ENCODE measurements at regions not wholly inside any gene's neighbourhood (a gene's known extent, or its start where the extent isn't known, plus 50 kb on each side); places are given as distances from the start of the nearest gene placed in this dataset.
"Not testable (repeated sequence)": the region's sequence is repeated elsewhere in the genome, so short reads cannot be mapped to it uniquely, and the experiment has no call there.

DNA sequence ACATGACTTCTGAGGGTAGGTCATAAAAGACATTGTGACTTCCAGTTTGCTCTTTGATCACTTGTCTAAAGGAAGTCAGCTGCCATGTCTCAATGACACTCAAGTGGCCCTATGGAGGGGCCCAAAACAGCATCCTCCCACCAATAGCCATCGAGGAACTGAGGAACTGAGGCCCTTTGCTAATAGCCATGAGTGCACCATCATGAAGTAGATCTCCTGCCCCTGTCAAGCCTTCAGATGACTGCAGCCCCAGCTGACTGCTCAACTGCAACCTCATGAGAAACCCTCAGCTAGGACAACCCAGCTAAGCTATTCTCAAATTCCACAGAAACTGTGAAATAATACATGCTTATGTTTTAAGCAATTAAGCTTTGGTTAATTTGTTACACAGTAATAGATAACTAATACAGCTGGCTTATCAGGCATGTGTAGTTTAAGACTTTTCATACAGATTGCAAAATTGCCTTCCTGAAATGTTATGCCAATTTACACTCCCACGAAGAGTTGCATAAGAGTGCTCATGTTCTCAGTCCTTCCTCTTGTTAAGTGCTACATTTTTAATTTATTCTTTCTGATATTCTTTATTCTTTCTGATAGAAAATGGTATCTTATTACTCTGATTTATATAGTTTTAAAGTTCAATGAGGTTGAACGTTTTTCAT, 105.6 kb upstream of the NDUFV2 start:
- H3K36me3 Mint-ChIP-seq, result no peaks in the 10 kb centered on the region
- H3K4me1 Mint-ChIP-seq, result no peaks in the 10 kb centered on the region
- no peak overlapping the region for H3K4me3 Mint-ChIP-seq
- DNase-seq (no peak), ATAC-seq (ENCODE audit: low read depth in 2 of 2) (no peak)
- H3K9me3 Mint-ChIP-seq, result peaks cover 0 to 12% (median 3%) of the 10 kb centered on the region in 7 donors
- no peak overlapping the region for H3K27ac Mint-ChIP-seq
- H3K27me3 Mint-ChIP-seq, result peaks cover 2 to 42% (median 36%) of the 10 kb centered on the region in 3 donors

DNA sequence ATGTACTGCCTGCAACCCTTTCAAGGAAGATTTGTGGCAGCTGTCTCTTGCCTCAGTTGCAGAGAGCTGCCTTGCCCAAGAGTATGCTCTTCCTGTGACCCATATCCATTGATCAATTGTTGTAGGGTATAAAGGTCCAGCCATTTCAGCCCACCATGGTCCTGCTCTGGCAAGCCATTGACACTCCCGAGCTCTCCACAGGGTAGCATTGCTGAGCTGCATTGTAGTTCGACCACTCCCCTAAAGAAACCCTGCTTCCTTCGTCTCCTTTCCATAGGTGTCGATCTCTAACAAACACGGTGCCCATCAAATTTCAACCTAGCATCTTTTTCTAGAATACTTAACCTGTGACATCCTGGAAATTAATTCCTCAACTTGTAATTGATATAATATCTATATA, 104.9 kb upstream of the NDUFV2 start:
- Mint-ChIP-seq H3K36me3 (peaks cover 0 to 6% of the 10 kb centered on the region in 2 donors), H3K4me1 (no peaks in the 10 kb centered on the region), H3K27me3 (peaks cover 10 to 47% (median 42%) of the 10 kb centered on the region in 3 donors), H3K4me3 (no peak overlapping the region), H3K9me3 (peaks cover 3 to 13% (median 10%) of the 10 kb centered on the region in 7 donors), H3K27ac (no peak overlapping the region)
- DNase-seq (no peak), ATAC-seq (ENCODE audit: low read depth in 2 of 2) (no peak)

DNA sequence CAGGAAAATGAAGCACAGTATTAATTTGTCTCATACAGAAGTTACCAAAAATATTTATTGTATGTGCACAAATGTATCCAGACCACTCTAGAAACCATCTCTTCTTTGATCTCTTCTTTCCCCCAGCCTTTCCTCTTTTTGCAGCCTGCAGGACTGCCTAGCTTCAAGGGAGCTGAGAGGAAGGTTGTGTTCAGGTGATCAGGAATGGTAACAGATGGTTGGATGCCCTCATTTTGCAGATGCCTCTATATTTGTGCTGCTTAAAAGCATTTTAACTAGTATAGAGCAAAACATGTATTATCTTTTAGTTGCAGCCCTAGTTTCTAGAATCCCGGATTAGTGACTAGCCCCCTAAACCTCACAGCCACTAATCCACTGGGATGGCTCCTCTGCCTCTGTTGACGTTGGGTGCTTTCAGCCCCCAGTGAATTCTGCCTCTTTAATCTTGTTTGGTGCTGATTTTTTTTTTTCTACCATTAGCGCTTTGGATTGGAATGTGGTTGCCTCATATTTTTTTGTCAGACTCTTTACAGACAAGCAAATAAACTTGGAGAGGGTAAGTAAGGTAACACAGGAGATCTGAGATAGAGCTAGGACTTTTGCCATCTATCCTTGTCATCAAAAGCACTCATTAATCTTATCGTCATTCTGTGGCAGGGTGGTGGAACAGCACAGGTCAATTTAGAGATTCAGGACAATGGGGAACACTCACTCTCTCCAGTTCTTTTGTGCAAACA, 103.8 kb upstream of the NDUFV2 start:
- peaks cover 6 to 22% (median 16%) of the 10 kb centered on the region in 7 donors for H3K9me3 Mint-ChIP-seq
- H3K4me1 Mint-ChIP-seq, result no peaks in the 10 kb centered on the region
- ATAC-seq (ENCODE audit: low read depth in 2 of 2), result no peak
- peaks cover 10 to 55% (median 52%) of the 10 kb centered on the region in 3 donors for H3K27me3 Mint-ChIP-seq
- no peak overlapping the region for H3K4me3 Mint-ChIP-seq
- H3K27ac Mint-ChIP-seq, result no peak overlapping the region
- H3K36me3 Mint-ChIP-seq, result peaks cover 7 to 16% of the 10 kb centered on the region in 2 donors
- DNase-seq, result no peak

DNA sequence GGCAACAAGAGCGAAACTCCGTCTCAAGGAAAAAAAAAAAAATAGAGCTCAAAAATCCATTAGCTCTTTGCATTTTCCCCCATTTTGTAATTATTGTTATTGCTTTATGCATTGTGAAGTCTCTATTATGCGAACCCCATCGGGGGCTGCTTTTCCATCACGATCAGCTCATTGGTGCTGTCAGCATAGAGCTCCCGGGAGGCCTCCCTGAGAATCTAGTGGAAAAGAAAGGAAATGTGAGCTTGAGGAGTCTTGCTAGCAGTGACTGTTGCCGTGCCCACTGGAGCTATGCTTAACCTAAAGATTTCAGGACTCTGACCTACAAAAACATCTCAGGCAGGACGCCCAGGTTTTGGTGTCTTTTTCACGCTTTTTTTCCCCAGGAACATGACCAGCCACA, 102.6 kb upstream of the NDUFV2 start:
- Mint-ChIP-seq H3K36me3 (peaks cover 9 to 16% of the 10 kb centered on the region in 2 donors), H3K27ac (no peak overlapping the region), H3K4me1 (no peaks in the 10 kb centered on the region), H3K4me3 (no peak overlapping the region), H3K27me3 (peaks cover 10 to 52% (median 51%) of the 10 kb centered on the region in 3 donors), H3K9me3 (peaks cover 6 to 27% (median 18%) of the 10 kb centered on the region in 7 donors)
- DNase-seq (no peak), ATAC-seq (ENCODE audit: low read depth in 2 of 2) (no peak)

DNA sequence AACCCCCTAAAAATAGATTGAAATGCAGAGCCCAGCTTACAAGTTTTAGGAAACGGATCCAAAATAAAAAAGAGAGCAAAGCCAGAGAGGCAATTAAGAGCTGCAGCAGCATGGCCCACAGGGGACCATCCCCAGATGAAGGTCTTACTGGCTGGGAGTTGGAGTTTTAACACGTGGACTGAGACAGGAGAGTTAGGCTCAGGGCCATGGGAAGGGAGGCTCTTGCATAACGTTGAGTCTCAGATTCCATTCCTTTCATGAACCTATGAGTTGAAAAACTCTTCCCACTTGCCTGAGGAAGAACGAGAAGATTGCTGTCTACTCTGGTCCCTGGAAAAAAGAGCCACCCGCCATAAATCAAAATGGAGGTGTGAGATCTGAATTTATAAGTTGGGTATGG, 101.8 kb upstream of the NDUFV2 start:
- Mint-ChIP-seq H3K9me3 (peaks cover 6 to 27% (median 18%) of the 10 kb centered on the region in 7 donors), H3K4me3 (no peak overlapping the region), H3K27ac (no peak overlapping the region), H3K36me3 (peaks cover 9 to 16% of the 10 kb centered on the region in 2 donors), H3K4me1 (no peaks in the 10 kb centered on the region), H3K27me3 (peaks cover 10 to 57% (median 52%) of the 10 kb centered on the region in 3 donors)
- ATAC-seq (ENCODE audit: low read depth in 2 of 2), result no peak
- DNase-seq, result no peak

DNA sequence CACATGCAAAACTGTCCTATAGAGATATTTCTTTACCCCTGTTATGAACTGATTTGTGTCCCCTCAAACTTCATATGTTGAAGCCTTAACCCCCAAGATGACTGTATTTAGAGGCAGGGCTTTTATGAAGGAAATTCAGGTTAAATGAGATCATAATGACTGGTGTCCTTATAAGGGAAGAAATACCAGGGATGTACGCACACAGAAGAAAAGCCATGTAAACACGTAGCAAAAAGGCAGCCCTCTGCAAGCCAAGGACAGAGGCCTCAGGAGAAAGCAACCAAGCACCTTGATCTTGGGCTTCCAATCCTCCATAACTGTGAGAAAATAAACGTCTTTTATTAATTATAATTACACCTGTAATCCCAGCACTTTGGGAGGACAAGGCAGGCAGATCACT, 101.3 kb upstream of the NDUFV2 start:
- H3K4me1 Mint-ChIP-seq, result no peaks in the 10 kb centered on the region
- DNase-seq (no peak), ATAC-seq (ENCODE audit: low read depth in 2 of 2) (no peak)
- H3K36me3 Mint-ChIP-seq, result peaks cover 9 to 16% of the 10 kb centered on the region in 2 donors
- H3K9me3 Mint-ChIP-seq, result peaks cover 6 to 24% (median 18%) of the 10 kb centered on the region in 7 donors
- no peak overlapping the region for H3K27ac Mint-ChIP-seq
- no peak overlapping the region for H3K4me3 Mint-ChIP-seq
- peaks cover 10 to 59% (median 52%) of the 10 kb centered on the region in 3 donors for H3K27me3 Mint-ChIP-seq

DNA sequence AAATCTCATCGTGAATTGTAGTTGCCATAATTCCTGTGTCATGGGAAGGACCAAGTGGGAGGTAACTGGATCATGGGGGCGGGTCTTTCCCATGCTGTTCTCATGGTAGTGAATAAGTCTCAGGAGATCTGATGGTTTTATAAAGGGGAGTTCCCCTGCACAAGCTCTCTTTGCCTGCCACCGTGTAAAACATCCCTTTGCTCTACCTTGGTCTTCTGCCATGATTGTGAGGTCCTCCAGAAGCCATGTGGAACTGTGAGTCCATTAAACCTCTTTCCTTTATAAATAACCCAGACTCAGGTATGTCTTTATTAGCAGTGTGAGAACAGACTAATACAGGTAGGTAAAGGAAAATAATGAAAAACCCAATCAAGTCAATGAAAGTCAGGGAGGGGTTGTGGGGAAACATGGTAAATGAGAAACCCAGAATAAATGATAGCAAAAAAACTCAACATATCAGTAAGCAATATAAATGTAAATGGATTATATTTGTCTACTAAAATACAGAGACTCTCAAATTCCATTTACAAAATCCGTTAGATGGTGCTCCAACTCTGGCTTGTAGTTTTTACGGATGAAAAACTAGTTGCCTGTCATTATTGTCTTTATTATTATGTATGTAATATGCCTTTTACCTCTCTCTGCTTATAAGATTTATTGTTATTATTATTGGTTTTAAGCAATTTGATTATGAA, 98.9 kb upstream of the NDUFV2 start:
- ATAC-seq (ENCODE audit: low read depth in 2 of 2) (no peak), DNase-seq (no peak)
- Mint-ChIP-seq H3K4me1 (no peaks in the 10 kb centered on the region), H3K9me3 (peaks cover 3 to 22% (median 14%) of the 10 kb centered on the region in 7 donors), H3K27me3 (peaks cover 10 to 43% (median 43%) of the 10 kb centered on the region in 3 donors), H3K4me3 (no peak overlapping the region), H3K36me3 (peaks cover 9 to 16% of the 10 kb centered on the region in 2 donors), H3K27ac (peak overlapping the region in 1 of 6 donors; percentile 72)

DNA sequence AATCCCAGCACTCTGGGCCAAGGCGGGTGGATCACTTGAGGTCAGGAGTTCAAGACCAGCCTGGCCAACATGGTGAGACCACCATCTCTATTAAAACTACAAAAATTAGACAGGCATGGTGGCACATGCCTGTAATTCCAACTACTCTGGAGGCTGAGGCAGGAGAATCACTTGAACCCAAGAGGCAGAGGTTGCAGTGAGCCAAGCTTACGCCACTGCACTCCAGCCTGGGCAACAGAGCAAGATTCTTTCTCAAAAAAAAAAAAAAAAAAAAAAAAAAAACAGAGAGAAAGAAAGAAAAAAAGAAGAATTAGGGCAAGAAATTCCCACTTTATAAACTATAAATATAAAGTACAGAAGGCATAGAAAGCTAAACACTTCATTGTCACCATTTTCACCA, 98.2 kb upstream of the NDUFV2 start:
- H3K27ac Mint-ChIP-seq; ATAC-seq (ENCODE audit: low read depth in 2 of 2); DNase-seq; H3K4me1 Mint-ChIP-seq; H3K4me3 Mint-ChIP-seq: not testable (repeated sequence)
- peaks cover 9 to 16% of the 10 kb centered on the region in 2 donors for H3K36me3 Mint-ChIP-seq
- peaks cover 3 to 22% (median 14%) of the 10 kb centered on the region in 7 donors for H3K9me3 Mint-ChIP-seq
- peaks cover 10 to 36% (median 35%) of the 10 kb centered on the region in 3 donors for H3K27me3 Mint-ChIP-seq

DNA sequence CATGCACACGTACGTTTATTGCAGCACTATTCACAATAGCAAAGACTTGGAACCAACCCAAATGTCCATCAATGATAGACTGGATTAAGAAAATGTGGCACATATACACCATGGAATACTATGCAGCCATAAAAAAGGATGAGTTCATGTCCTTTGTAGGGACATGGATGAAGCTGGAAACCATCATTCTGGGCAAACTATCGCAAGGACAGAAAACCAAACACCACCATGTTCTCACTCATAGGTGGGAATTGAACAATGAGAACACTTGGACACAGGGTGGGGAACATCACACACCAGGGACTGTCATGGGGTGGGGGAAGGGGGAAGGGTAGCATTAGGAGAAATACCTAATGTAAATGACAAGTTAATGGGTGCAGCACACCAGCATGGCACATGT, 94.8 kb upstream of the NDUFV2 start:
- H3K27me3 Mint-ChIP-seq, result peaks cover 6 to 20% (median 20%) of the 10 kb centered on the region in 3 donors
- peaks cover 3 to 20% (median 9%) of the 10 kb centered on the region in 7 donors for H3K9me3 Mint-ChIP-seq
- DNase-seq; ATAC-seq (ENCODE audit: low read depth in 2 of 2); H3K27ac Mint-ChIP-seq; H3K4me3 Mint-ChIP-seq; H3K4me1 Mint-ChIP-seq; H3K36me3 Mint-ChIP-seq: not testable (repeated sequence)

DNA sequence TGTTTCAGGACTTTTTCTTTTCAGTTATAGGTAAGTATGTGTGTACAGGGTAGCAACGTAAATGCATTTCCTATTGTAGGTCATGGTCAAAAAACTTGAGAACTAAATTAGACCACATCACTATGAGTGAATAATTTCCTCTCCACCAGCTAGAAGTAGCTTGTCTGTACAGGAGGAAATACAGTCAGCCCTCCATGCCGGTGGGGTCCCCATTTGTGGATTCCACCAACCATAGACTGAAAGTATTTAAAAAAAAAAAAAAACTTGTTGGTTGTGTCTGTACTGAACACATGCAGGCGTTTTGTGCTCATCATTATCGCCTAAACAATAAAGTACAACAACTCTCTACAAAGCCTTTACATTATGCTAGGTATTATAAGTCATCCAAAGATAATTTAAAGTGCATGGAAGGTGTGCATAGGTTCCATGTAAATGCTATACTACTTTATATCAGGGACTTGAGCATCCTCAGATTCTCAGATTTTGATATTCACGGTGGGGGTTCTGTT, 94.2 kb upstream of the NDUFV2 start:
- DNase-seq (no peak), ATAC-seq (ENCODE audit: low read depth in 2 of 2) (no peak)
- H3K9me3 Mint-ChIP-seq, result peaks cover under 1 to 14% (median 7%) of the 10 kb centered on the region in 7 donors
- peaks cover 3 to 5% of the 10 kb centered on the region in 2 donors for H3K36me3 Mint-ChIP-seq
- no peak overlapping the region for H3K4me3 Mint-ChIP-seq
- no peak overlapping the region for H3K27ac Mint-ChIP-seq
- H3K27me3 Mint-ChIP-seq, result peaks cover 6 to 17% (median 14%) of the 10 kb centered on the region in 3 donors
- no peaks in the 10 kb centered on the region for H3K4me1 Mint-ChIP-seq

DNA sequence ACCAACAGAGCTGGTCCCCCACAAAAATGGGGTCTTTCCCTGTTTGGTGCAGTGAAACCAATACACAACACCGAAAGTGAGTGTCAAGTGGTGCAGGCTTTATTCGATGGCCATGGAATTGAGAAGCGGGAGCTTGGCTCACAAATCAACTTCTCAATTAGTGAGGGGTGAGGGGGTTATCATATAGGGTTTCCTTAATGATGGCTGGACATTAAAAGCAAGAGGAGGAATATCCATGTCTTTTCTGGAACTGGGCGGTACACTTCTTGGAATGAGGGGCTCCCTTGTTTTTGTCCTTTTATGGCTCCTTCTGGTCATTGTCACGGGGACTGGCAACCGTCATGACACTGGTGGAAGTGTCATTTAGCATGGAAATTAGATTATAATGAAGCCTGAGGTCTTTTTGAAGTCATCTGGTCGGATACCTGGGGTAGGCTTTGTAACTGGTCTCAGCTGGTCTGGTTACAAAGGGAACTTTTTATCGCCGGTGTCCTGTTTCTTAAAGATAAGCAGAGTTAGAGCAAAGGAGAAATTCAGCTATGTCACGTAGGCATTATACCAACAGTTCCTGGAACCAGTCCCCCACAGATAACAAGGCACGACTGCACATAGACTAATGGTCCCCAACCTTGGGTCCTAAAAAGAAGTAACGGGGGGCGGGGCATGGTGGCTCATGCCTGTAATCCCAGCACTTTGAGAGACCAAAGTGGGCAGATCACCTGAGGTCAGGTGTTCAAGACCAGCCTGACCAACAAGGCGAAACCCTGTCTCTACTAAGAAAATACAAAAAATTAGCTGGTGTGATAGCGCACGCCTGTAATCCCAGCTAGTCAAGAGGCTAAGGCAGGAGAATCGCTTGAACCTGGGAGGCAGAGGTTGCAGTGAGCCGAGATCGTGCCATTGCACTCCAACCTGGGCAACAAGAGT, 93.5 kb upstream of the NDUFV2 start:
- ATAC-seq (ENCODE audit: low read depth in 2 of 2), result no peak
- H3K9me3 Mint-ChIP-seq, result peaks cover 0 to 7% (median 4%) of the 10 kb centered on the region in 7 donors
- H3K27ac Mint-ChIP-seq, result no peak overlapping the region
- peaks cover 6 to 13% (median 10%) of the 10 kb centered on the region in 3 donors for H3K27me3 Mint-ChIP-seq
- no peaks in the 10 kb centered on the region for H3K36me3 Mint-ChIP-seq
- no peak overlapping the region for H3K4me3 Mint-ChIP-seq
- no peaks in the 10 kb centered on the region for H3K4me1 Mint-ChIP-seq
- DNase-seq, result no peak

DNA sequence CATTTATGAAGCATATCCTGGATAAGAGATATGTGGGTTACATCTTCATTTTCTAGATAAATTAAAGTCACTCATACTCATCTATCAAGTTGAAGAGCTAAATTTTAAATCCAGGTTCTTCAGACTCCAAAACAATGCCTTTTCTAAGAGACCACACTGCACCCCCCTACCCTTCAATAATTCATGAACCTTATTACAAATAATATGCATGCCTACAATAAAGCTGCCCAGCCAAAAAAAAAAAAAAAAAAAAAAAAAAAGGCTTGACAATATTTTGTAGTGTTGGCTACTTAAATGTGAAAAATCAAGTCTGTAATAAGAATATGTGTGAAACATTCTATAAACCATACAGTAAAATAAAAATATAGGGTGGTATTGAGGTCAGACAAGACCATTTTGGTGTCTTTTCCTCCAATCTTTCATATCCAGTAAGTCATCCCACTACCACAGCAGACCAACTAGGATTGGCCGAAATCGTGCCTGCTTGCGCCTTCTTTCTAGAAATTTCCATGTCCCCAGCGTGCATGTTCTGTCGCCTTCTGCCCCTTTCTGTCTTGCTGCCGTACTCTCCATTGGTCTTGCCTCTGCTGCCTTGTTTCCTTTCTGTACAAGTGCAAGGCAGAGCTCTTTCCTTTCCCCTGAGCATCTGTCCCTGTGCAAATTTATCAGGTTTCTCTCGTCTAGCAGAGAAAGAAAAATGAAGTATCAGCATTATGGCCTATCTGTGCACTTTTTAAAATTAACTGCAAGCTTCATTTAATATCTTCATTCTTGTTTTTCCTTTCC, 92.6 kb upstream of the NDUFV2 start:
- Mint-ChIP-seq H3K27ac (no peak overlapping the region), H3K4me3 (no peak overlapping the region), H3K36me3 (no peaks in the 10 kb centered on the region), H3K9me3 (peaks cover 0 to 5% (median 2%) of the 10 kb centered on the region in 7 donors), H3K4me1 (no peaks in the 10 kb centered on the region), H3K27me3 (peaks cover 6 to 13% (median 10%) of the 10 kb centered on the region in 3 donors)
- ATAC-seq (ENCODE audit: low read depth in 2 of 2) (no peak), DNase-seq (no peak)
